SJCRH30 (cell line): ENCODE measurements at regions not wholly inside any gene's neighbourhood (a gene's known extent, or its start where the extent isn't known, plus 50 kb on each side); places are given as distances from the start of the nearest gene placed in this dataset.

Experiments used
- DNase-seq, 2 experiments: peaks; one replicate each; pipeline ENCODE4 v3.0.0-alpha.2; 2015 to 2020
- H3K27ac ChIP-seq: fragments of 250-450 bp; sonication (Bioruptor Pico); 2 replicates; pipeline ENCODE4 v1.5.1; 2020; ENCODE audit warnings: mild to moderate bottlenecking, moderate library complexity
- H3K27me3 ChIP-seq: fragments of 250-450 bp; sonication (Bioruptor Pico); 2 replicates; pipeline ENCODE4 v1.5.1; 2020; ENCODE audit warnings: mild to moderate bottlenecking, moderate library complexity
- H3K36me3 ChIP-seq: fragments of 250-450 bp; sonication (Bioruptor Pico); 2 replicates; pipeline ENCODE4 v1.5.1; 2020; ENCODE audit warnings: mild to moderate bottlenecking, moderate library complexity
- H3K4me1 ChIP-seq: fragments of 250-450 bp; sonication (Bioruptor Pico); 2 replicates; pipeline ENCODE4 v1.5.1; 2020; ENCODE audit warnings: mild to moderate bottlenecking, moderate library complexity
- H3K4me3 ChIP-seq: fragments of 250-450 bp; sonication (Bioruptor Pico); 2 replicates; pipeline ENCODE4 v1.5.1; 2020; ENCODE audit warnings: mild to moderate bottlenecking, moderate library complexity
- H3K9me3 ChIP-seq: fragments of 250-450 bp; sonication (Bioruptor Pico); replicated peaks from 2 replicates; pipeline ENCODE4 v1.5.1; 2020; ENCODE audit warnings: mild to moderate bottlenecking, moderate library complexity

DNA sequence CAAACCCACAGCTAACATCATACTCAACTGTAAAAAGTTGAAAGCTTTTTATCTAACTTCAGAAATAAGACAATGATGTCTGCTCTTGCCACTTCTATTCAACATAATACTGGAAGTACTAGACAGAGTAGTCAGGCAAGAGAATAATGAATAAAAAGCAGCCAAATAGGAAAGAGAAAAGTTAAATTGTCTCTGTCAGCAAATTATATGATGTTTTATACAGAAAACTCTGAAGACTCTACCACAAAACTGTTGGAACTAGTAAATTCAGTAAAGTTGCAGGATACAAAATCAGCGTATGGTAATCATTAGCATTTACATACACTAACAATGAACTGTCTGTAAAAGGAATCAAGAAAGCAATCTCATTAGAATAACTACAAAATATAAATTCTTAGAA, 752.9 kb upstream of the CT83 start:
- H3K36me3 ChIP-seq: no peaks in the 10 kb centered on the region
- no peak overlapping the region for H3K27ac ChIP-seq
- DNase-seq: no peak
- H3K4me1 ChIP-seq: no peaks in the 10 kb centered on the region
- H3K4me3 ChIP-seq: no peak overlapping the region
- no peaks in the 10 kb centered on the region for H3K9me3 ChIP-seq
- H3K27me3 ChIP-seq: no peaks in the 10 kb centered on the region

DNA sequence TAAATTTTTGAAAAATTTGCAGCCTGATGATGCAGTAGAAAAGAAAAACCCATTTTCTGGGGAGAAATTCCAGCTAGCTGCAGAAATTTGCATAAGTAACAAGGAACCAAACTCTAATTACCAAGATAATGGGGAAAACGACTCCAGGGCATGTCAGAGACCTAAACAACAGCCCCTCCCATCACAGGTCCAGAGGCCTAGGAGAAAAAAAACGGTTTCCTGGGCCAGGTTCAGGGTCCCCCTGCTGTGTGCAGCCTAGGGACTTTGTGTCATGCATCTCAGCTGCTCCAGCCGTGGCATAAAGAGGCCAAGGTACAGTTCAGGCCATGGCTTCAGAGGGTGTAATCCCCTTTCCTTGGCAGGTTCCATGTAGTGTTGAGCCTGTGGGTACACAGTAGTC, 733.7 kb upstream of the CT83 start:
- Histone ChIP-seq H3K27ac (no peak overlapping the region), H3K27me3 (no peaks in the 10 kb centered on the region), H3K4me1 (no peaks in the 10 kb centered on the region), H3K4me3 (no peak overlapping the region), H3K9me3 (no peaks in the 10 kb centered on the region), H3K36me3 (no peaks in the 10 kb centered on the region)
- DNase-seq: no peak

DNA sequence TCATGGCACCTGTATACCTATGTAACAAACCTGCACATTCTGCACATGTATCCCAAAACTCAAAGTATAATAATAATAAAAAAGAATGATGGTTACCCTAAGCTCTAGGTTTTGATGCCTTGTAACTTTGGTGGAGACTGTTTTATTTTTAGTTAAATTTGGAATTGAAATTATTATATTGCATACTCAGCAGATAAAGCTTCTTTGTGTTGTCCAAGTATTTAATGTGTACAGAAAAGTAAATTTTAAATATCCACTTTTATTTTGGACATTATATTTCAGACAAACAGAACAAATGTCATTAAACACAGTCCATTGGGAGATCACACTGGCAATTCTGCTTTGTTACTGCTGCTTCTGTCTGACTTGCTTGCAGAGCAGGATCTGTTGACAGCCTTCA, 684.5 kb upstream of the CT83 start:
- Histone ChIP-seq H3K9me3 (no peaks in the 10 kb centered on the region), H3K27me3 (no peaks in the 10 kb centered on the region), H3K4me1 (no peaks in the 10 kb centered on the region), H3K36me3 (no peaks in the 10 kb centered on the region), H3K4me3 (no peak overlapping the region), H3K27ac (no peak overlapping the region)
- no peak for DNase-seq

DNA sequence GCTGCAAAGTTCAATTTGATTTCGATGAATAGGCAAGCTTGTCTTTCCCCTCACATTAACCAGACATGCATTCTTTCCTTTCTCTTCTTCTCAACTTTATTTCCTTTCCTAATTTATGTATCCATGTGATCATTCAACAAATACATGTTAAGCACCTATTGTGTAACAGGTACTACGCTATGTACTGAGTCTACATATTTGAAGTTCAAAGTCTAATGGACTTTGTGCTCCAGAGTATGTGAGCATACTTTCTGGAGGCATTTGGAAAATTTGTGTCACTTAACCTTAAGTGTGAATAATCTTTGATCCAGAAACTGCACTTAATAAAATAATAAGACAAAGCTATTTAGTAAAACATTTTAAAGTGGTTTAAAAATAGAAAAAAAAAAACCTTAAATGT, 675.3 kb upstream of the CT83 start:
- no peaks in the 10 kb centered on the region for H3K27me3 ChIP-seq
- no peak for DNase-seq
- H3K9me3 ChIP-seq: no peaks in the 10 kb centered on the region
- no peaks in the 10 kb centered on the region for H3K36me3 ChIP-seq
- no peaks in the 10 kb centered on the region for H3K4me1 ChIP-seq
- H3K4me3 ChIP-seq: no peak overlapping the region
- no peak overlapping the region for H3K27ac ChIP-seq

DNA sequence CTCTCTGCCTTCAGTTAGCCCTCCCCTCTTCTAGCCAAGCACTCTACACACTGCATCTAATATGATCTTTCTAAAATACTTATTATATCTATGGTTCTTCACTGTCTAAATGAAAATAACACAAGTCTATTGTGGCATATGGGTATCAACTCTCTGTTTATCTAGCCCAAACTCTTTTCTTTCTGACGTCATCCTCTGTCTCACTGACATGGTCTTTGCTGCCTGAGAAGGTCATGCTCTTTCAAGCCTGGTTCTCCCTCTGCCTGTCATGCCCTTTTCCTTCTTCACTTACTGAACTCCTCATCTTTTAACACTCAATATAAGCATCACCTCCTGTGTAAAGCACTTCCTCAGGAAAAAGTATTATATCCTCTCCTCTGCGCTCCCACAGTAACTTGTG, 672.2 kb upstream of the CT83 start:
- H3K4me3 ChIP-seq: no peak overlapping the region
- H3K4me1 ChIP-seq: no peaks in the 10 kb centered on the region
- no peak overlapping the region for H3K27ac ChIP-seq
- DNase-seq: no peak
- no peaks in the 10 kb centered on the region for H3K27me3 ChIP-seq
- no peaks in the 10 kb centered on the region for H3K36me3 ChIP-seq
- no peaks in the 10 kb centered on the region for H3K9me3 ChIP-seq

DNA sequence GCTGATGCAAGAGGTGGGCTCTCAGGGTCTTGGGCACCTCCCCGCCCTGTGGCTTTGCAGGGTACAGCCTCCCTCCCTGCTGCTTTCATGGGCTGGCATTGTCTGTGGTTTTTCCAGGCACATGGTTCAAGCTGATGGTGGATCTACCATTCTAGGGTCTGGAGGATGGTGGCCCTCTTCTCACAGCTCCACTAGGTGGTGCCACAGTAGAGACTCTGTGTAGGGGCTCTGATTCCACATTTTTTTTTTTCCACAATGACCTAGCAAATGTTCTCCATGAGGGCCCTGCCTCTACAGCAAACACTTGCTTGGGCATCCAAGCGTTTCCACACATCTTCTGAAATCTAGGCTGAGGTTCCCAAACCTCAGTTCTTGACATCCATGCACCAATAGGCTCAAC, 657.9 kb upstream of the CT83 start:
- no peaks in the 10 kb centered on the region for H3K27me3 ChIP-seq
- H3K4me3 ChIP-seq: no peak overlapping the region
- DNase-seq: peak; percentile 9 to 29
- no peaks in the 10 kb centered on the region for H3K4me1 ChIP-seq
- H3K36me3 ChIP-seq: no peaks in the 10 kb centered on the region
- no peaks in the 10 kb centered on the region for H3K9me3 ChIP-seq
- no peak overlapping the region for H3K27ac ChIP-seq

DNA sequence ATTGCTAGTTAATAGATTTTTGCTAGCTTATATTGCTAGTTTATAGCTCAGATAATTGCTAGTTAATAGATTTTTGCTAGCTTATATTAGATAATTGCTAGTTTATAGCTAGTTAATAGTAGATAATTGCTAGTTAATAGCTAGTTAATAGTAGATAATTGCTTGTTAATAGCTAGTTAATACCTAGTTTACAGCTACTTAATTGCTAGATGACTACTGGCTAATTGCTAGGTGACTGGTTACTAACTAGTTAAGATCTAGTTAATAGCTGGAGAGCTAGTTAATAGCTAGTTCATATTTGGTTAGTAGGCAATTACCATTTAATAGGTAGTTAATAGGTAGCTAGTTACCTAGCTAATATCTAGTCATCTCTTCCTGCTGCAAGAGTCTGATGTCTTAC, 633.8 kb upstream of the CT83 start:
- Histone ChIP-seq H3K36me3 (no peaks in the 10 kb centered on the region), H3K4me1 (no peaks in the 10 kb centered on the region), H3K9me3 (no peaks in the 10 kb centered on the region), H3K27me3 (no peaks in the 10 kb centered on the region), H3K4me3 (no peak overlapping the region), H3K27ac (no peak overlapping the region)
- DNase-seq: no peak

DNA sequence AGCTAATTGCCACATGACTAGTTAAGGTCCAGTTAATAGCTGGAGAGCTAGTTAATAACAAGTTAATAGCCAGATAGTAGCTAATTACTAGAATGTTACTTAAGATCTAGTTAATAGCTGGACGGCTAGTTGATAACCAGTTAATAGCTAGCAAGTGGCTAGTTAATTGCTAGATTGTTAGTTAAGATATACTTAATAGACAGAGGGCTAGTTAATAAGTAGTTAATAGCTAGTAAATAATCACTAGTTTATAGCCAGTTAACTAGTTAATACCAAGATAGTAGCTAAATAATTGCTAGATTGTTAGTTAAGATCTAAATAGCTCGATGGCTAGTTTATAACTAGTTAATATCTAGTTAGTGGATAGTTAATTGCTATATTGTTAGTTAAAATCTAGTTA, 632.6 kb upstream of the CT83 start:
- Histone ChIP-seq H3K36me3 (no peaks in the 10 kb centered on the region), H3K4me3 (no peak overlapping the region), H3K27ac (no peak overlapping the region), H3K27me3 (no peaks in the 10 kb centered on the region), H3K9me3 (no peaks in the 10 kb centered on the region), H3K4me1 (no peaks in the 10 kb centered on the region)
- DNase-seq: no peak

DNA sequence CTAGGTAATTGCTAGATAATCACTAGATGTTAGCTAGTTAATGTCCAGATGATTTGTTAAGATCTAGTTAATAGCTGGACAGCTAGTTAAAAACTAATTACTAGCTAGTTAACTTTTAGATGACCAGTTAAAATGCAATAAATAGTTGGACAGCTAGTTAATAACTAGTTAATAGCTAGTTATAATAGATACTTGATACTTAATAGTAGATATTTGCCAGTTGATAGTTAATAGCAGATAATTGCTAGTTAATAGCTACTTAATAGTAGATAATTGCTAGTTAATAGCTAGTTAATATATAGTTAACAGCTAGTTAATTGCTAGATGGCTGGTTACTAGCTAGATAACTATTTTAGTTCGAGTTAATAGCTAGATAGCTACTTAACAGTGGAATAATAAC, 631.4 kb upstream of the CT83 start:
- H3K9me3 ChIP-seq: no peaks in the 10 kb centered on the region

DNA sequence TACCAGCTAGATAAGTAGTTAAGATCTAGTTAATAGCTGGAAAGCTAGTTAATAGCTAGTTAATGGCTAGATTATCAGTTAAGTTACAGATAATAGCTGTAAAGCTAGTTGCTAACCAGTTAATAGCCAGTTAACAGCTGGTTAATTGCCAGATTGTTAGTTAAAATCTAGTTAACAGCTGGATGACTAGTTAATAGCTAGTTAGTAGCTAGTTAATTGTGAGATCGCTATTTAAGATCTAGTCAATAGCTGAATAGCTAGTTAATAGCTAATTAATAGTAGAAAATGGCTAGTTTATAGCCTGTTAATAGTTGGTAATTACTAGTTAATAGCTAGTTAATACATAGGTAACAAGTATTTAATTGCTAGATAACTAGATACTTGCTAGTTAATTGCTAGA, 630.5 kb upstream of the CT83 start:
- H3K36me3 ChIP-seq: no peaks in the 10 kb centered on the region
- no peaks in the 10 kb centered on the region for H3K9me3 ChIP-seq

More for the DNA sequence above, 631.4 kb upstream of the CT83 start:
- no peak overlapping the region for H3K4me3 ChIP-seq
- no peaks in the 10 kb centered on the region for H3K27me3 ChIP-seq
- H3K36me3 ChIP-seq: no peaks in the 10 kb centered on the region
- no peak for DNase-seq
- H3K4me1 ChIP-seq: no peaks in the 10 kb centered on the region
- no peak overlapping the region for H3K27ac ChIP-seq

DNA sequence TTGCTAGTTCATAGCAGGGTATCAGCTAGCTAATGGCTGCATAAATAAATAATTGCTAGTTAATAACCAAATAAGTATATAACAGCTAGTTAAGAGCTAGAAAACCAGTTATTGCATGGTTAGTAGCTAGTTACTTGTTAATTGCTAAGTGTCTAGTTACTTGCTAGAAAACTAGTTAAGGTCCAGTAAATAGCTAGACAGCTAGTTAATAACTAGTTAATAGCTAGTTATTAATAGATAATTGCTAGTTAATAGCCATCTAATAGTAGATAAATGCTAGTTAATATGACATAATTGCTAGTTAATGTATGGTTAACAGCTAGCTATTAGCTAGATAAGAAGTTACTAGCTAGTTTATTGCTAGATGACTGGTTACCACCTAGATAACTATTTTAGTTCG, 629.9 kb upstream of the CT83 start:
- Histone ChIP-seq H3K27ac (no peak overlapping the region), H3K4me1 (no peaks in the 10 kb centered on the region), H3K36me3 (no peaks in the 10 kb centered on the region), H3K4me3 (no peak overlapping the region), H3K27me3 (no peaks in the 10 kb centered on the region), H3K9me3 (no peaks in the 10 kb centered on the region)
- no peak for DNase-seq

More for the DNA sequence above, 630.5 kb upstream of the CT83 start:
- Histone ChIP-seq H3K4me3 (no peak overlapping the region), H3K27me3 (no peaks in the 10 kb centered on the region), H3K4me1 (no peaks in the 10 kb centered on the region), H3K27ac (no peak overlapping the region)
- DNase-seq: no peak

DNA sequence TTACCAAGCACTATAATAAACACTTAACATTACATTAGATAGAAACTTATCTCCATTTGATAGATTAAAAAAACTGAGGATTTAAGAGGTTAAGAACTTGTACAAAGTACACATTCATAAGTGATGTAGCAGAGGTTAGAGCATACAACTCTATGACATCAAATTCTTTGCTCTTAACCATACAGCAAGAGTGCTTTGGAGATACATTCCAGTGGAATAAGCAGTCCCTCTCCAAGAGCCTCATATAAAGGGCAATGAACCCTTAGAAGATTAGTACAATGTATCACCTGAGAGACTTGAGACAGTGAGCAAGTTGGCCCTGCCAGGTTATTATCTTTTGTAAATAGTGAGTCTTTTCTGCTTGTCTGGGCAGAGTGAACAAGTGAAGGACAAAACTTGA, 600.4 kb upstream of the CT83 start:
- H3K36me3 ChIP-seq: no peaks in the 10 kb centered on the region
- H3K9me3 ChIP-seq: no peaks in the 10 kb centered on the region
- no peak for DNase-seq
- H3K4me1 ChIP-seq: no peaks in the 10 kb centered on the region
- H3K4me3 ChIP-seq: no peak overlapping the region
- no peaks in the 10 kb centered on the region for H3K27me3 ChIP-seq
- H3K27ac ChIP-seq: no peak overlapping the region

DNA sequence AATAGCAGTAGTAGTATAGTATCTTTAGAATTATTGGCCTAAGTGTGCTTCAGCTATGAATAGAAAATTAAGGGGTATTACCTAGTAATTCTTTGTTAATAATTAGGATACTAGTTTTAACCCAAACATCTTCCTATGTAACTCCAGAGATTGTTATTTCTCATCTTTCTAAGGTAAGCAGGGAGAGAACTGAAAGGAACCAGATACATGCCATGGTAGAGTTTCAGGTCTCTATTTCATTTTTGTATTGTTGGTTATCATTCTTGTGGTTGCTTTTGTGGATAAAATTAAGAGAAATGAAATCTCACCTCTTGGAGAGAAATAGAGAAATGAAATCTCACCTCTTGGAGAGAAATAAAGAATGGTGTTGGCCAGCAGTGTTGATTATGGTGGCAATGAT, 597.1 kb upstream of the CT83 start:
- no peak for DNase-seq
- no peak overlapping the region for H3K4me3 ChIP-seq
- H3K27ac ChIP-seq: no peak overlapping the region
- H3K4me1 ChIP-seq: no peaks in the 10 kb centered on the region
- no peaks in the 10 kb centered on the region for H3K9me3 ChIP-seq
- H3K27me3 ChIP-seq: no peaks in the 10 kb centered on the region
- no peaks in the 10 kb centered on the region for H3K36me3 ChIP-seq

DNA sequence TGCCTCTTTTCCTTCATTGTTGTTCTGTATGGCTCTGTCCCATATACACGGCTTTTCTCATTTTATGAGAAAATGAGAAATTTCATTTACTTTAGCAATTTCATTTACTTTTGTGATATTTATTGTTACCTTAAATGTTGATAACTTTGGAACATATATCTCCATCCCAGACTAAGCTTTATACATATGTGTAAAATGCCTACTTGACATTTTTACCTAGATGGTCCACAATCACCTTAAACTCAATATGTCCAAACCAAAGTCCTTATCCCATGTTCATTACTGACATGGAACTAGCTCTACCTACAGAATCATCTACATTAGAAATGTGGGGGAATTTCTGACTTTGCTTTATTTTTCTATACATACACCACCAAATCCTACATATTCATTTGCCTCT, 590.5 kb upstream of the CT83 start:
- Histone ChIP-seq H3K9me3 (no peaks in the 10 kb centered on the region), H3K27ac (no peak overlapping the region), H3K27me3 (no peaks in the 10 kb centered on the region), H3K4me3 (no peak overlapping the region), H3K4me1 (no peaks in the 10 kb centered on the region), H3K36me3 (no peaks in the 10 kb centered on the region)
- no peak for DNase-seq

DNA sequence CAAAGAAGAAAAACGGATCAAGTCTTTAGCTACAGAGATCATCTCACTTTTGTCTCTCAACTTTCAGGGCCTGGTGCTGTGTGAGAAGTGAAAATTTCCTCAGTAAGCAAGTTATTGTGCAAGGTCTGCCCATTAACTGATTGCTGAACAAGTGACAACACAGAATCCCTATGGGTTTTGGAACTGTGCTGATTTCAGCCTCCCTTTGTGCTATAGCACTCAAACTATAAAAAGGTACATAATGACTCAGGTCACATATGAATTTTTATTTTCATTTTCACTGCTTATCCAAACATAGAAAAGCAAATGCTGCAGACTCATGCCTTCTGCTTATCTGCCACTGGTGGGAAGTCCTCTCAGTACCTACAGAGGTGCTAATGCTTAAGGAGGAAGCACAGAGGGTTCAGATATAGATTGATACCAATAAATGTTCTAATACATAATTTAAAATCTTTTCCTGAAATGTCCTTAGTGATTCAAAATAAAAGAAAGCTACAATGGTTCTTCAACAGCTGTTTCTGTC, 576.2 kb upstream of the CT83 start:
- Histone ChIP-seq H3K27me3 (no peaks in the 10 kb centered on the region), H3K4me3 (no peak overlapping the region), H3K36me3 (no peaks in the 10 kb centered on the region), H3K9me3 (no peaks in the 10 kb centered on the region), H3K4me1 (no peaks in the 10 kb centered on the region), H3K27ac (no peak overlapping the region)
- DNase-seq: no peak

DNA sequence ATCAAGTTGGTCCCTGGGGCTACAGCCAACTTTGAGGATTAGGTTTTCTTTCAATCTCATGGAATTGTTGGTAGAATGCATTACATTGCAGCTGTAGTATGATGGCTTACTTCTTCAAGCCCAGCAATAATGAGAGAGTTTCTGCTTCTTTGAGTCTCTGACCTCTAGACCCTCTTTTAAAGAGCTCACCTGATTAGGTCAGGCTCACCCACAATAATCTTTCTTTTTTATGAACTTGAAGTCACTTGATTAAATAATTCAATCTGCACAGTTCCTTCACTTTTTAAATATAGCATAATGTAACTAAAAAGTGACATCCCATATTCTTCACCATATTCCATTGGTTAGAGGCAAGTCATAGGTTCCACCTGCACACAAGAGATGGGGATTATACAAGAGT, 547.5 kb upstream of the CT83 start:
- Histone ChIP-seq H3K4me1 (no peaks in the 10 kb centered on the region), H3K27ac (no peak overlapping the region), H3K36me3 (no peaks in the 10 kb centered on the region), H3K27me3 (no peaks in the 10 kb centered on the region; the same call in 1 of the 2 replicates), H3K9me3 (no peaks in the 10 kb centered on the region), H3K4me3 (no peak overlapping the region)
- DNase-seq: no peak

DNA sequence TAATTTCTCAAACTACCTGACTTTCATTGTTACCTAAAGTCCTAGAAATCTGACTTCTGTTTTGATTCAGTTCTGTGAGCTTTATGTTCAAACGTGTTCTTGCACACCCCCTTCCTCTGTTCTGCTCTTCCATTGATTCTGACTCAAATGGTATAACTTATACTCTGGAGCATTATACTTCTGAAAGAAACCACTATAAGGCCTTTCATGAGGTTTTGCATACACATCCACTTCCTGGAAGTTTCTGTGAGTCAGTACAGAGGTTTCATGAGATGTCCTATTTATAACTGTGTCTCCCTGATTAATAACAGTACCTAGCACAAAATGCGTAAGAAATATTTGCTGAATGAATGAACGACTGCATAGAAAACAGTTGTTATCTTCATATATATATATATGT, 540.2 kb upstream of the CT83 start:
- no peak for DNase-seq

More for the DNA sequence above, 540.2 kb upstream of the CT83 start:
- Histone ChIP-seq H3K36me3 (no peaks in the 10 kb centered on the region), H3K4me1 (no peaks in the 10 kb centered on the region), H3K9me3 (no peaks in the 10 kb centered on the region), H3K27me3 (no peaks in the 10 kb centered on the region; the same call in none of the 2 replicates), H3K27ac (no peak overlapping the region), H3K4me3 (no peak overlapping the region)
